IPS-15b (cell line): ENCODE measurements at regions not wholly inside any gene's neighbourhood (a gene's known extent, or its start where the extent isn't known, plus 50 kb on each side); places are given as distances from the start of the nearest gene placed in this dataset.

Source experiments
- H3K27me3 ChIP-seq: one replicate; pipeline ENCODE4 v1.6.1; 2013; ENCODE audit warnings: low read length; ENCODE audit not compliant: control insufficient read depth, insufficient read depth
- H3K36me3 ChIP-seq: one replicate; pipeline ENCODE4 v1.6.1; 2013; ENCODE audit warnings: low read length; ENCODE audit not compliant: control insufficient read depth, insufficient read depth
- H3K4me1 ChIP-seq: one replicate; pipeline ENCODE4 v1.6.1; 2013; ENCODE audit warnings: mild to moderate bottlenecking, low read length; ENCODE audit not compliant: control insufficient read depth, insufficient read depth
- H3K4me3 ChIP-seq: one replicate; pipeline ENCODE4 v1.5.1; 2013; ENCODE audit warnings: low read depth, low read length
- H3K9ac ChIP-seq: one replicate; pipeline ENCODE4 v1.6.1; 2013; ENCODE audit warnings: low read depth, mild to moderate bottlenecking, low read length
- H3K9me3 ChIP-seq: one replicate; pipeline ENCODE4 v1.6.1; 2013; ENCODE audit warnings: mild to moderate bottlenecking, low read length; ENCODE audit not compliant: control insufficient read depth, insufficient read depth

GRCh38 chr6:19501737-19502245 lies 335.4 kb upstream of the ID4 start:
- Histone ChIP-seq H3K4me1 (no peaks in the 10 kb centered on the region), H3K9ac (no peak overlapping the region), H3K36me3 (no peaks in the 10 kb centered on the region), H3K27me3 (no peaks in the 10 kb centered on the region), H3K4me3 (no peak overlapping the region), H3K9me3 (no peaks in the 10 kb centered on the region)

GRCh38 chr6:19502301-19502700 lies 334.9 kb upstream of the ID4 start:
- Histone ChIP-seq H3K27me3 (no peaks in the 10 kb centered on the region), H3K36me3 (no peaks in the 10 kb centered on the region), H3K9me3 (no peaks in the 10 kb centered on the region), H3K4me3 (no peak overlapping the region), H3K9ac (no peak overlapping the region), H3K4me1 (no peaks in the 10 kb centered on the region)

- Histone ChIP-seq H3K9ac (no peak overlapping the region), H3K9me3 (peaks cover 11% of the 10 kb centered on the region), H3K4me3 (no peak overlapping the region), H3K36me3 (no peaks in the 10 kb centered on the region), H3K27me3 (no peaks in the 10 kb centered on the region), H3K4me1 (no peaks in the 10 kb centered on the region)
Observed at GRCh38 chr6:19515939-19516338, 321.2 kb upstream of the ID4 start.

GRCh38 chr6:19519941-19520340 lies 317.2 kb upstream of the ID4 start:
- no peak overlapping the region for H3K4me3 ChIP-seq
- H3K9ac ChIP-seq: no peak overlapping the region
- H3K36me3 ChIP-seq: no peaks in the 10 kb centered on the region
- no peaks in the 10 kb centered on the region for H3K4me1 ChIP-seq
- no peaks in the 10 kb centered on the region for H3K27me3 ChIP-seq
- H3K9me3 ChIP-seq: peaks cover 11% of the 10 kb centered on the region

- Histone ChIP-seq H3K4me3 (no peak overlapping the region), H3K9me3 (no peaks in the 10 kb centered on the region)
Observed at GRCh38 chr6:19524366-19525186, 312.6 kb upstream of the ID4 start.

GRCh38 chr6:19525673-19526072 lies 311.5 kb upstream of the ID4 start:
- Histone ChIP-seq H3K27me3 (no peaks in the 10 kb centered on the region), H3K4me1 (no peaks in the 10 kb centered on the region), H3K36me3 (no peaks in the 10 kb centered on the region), H3K9me3 (no peaks in the 10 kb centered on the region), H3K9ac (no peak overlapping the region), H3K4me3 (no peak overlapping the region)

More at GRCh38 chr6:19524366-19525186, 312.6 kb upstream of the ID4 start:
- no peaks in the 10 kb centered on the region for H3K27me3 ChIP-seq
- H3K9ac ChIP-seq: no peak overlapping the region
- H3K4me1 ChIP-seq: no peaks in the 10 kb centered on the region
- H3K36me3 ChIP-seq: no peaks in the 10 kb centered on the region

GRCh38 chr6:19530188-19530587 lies 307.0 kb upstream of the ID4 start:
- H3K4me3 ChIP-seq: no peak overlapping the region
- no peaks in the 10 kb centered on the region for H3K4me1 ChIP-seq
- H3K36me3 ChIP-seq: no peaks in the 10 kb centered on the region
- no peak overlapping the region for H3K9ac ChIP-seq
- H3K27me3 ChIP-seq: no peaks in the 10 kb centered on the region
- no peaks in the 10 kb centered on the region for H3K9me3 ChIP-seq

GRCh38 chr6:19535351-19535750 lies 301.8 kb upstream of the ID4 start:
- H3K9me3 ChIP-seq: no peaks in the 10 kb centered on the region
- no peaks in the 10 kb centered on the region for H3K27me3 ChIP-seq
- H3K4me3 ChIP-seq: no peak overlapping the region
- no peak overlapping the region for H3K9ac ChIP-seq
- H3K36me3 ChIP-seq: no peaks in the 10 kb centered on the region
- H3K4me1 ChIP-seq: no peaks in the 10 kb centered on the region

- no peak overlapping the region for H3K4me3 ChIP-seq
- H3K9ac ChIP-seq: no peak overlapping the region
- H3K4me1 ChIP-seq: no peaks in the 10 kb centered on the region
- H3K27me3 ChIP-seq: no peaks in the 10 kb centered on the region
- no peaks in the 10 kb centered on the region for H3K9me3 ChIP-seq
- H3K36me3 ChIP-seq: no peaks in the 10 kb centered on the region
Observed at GRCh38 chr6:19536838-19537237, 300.3 kb upstream of the ID4 start.

GRCh38 chr6:19538096-19538495 lies 299.1 kb upstream of the ID4 start:
- H3K4me3 ChIP-seq: no peak overlapping the region
- H3K4me1 ChIP-seq: no peaks in the 10 kb centered on the region
- no peaks in the 10 kb centered on the region for H3K36me3 ChIP-seq
- H3K27me3 ChIP-seq: no peaks in the 10 kb centered on the region
- H3K9me3 ChIP-seq: no peaks in the 10 kb centered on the region
- no peak overlapping the region for H3K9ac ChIP-seq

GRCh38 chr6:19547507-19547906 lies 289.7 kb upstream of the ID4 start:
- no peak overlapping the region for H3K4me3 ChIP-seq
- no peaks in the 10 kb centered on the region for H3K27me3 ChIP-seq

GRCh38 chr6:19549109-19549508 lies 288.1 kb upstream of the ID4 start:
- H3K4me1 ChIP-seq: no peaks in the 10 kb centered on the region
- no peak overlapping the region for H3K4me3 ChIP-seq
- no peak overlapping the region for H3K9ac ChIP-seq
- no peaks in the 10 kb centered on the region for H3K27me3 ChIP-seq
- H3K9me3 ChIP-seq: no peaks in the 10 kb centered on the region
- no peaks in the 10 kb centered on the region for H3K36me3 ChIP-seq

More at GRCh38 chr6:19547507-19547906, 289.7 kb upstream of the ID4 start:
- no peaks in the 10 kb centered on the region for H3K4me1 ChIP-seq
- H3K9ac ChIP-seq: no peak overlapping the region
- H3K36me3 ChIP-seq: no peaks in the 10 kb centered on the region
- H3K9me3 ChIP-seq: no peaks in the 10 kb centered on the region
